ENCODE measurements at regions not wholly inside any gene's neighbourhood (a gene's known extent, or its start where the extent isn't known, plus 50 kb on each side); places are given as distances from the start of the nearest gene placed in this dataset.
A peak's percentile ranks its signal among the peaks of the same experiment; 100 is the strongest.

DNA sequence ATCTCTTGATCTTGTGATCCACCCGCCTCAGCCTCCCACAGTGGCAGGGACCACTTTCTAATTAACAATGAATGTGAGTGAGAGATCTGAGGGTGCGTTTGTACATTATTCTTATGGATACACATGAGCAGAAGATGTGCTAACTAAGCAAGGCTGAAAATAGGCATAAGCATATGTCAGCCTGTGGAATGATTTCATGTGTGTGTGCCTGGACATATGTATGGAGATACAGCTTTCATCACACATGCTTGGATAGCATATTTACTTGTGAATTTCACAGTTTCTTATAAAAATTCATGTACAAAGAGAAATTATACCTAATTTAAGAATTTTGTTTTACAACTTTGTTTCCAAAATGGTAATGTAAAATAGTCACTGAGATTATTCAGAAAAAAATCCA lies 565.6 kb downstream of the MTRR start:
- no peaks in the 10 kb centered on the region for H3K4me1 ChIP-seq (ENCODE audit: control insufficient read depth, insufficient read depth, low read length)
- no peak overlapping the region for H3K27ac ChIP-seq (ENCODE audit: low read length)
- no peak overlapping the region for H3K4me3 ChIP-seq (ENCODE audit: low read length)
- no peaks in the 10 kb centered on the region for H3K9me3 ChIP-seq (replicated peaks; ENCODE audit: control insufficient read depth, low read depth, low read length)
- H3K36me3 ChIP-seq (ENCODE audit: control insufficient read depth, insufficient read depth, low read length) = no peaks in the 10 kb centered on the region
- WGBS (ENCODE audit: insufficient coverage) = no CpG with 5 or more reads among the region's 2 CpGs
- no peak for DNase-seq
- H3K27me3 ChIP-seq (ENCODE audit: control insufficient read depth, insufficient read depth, low read length) = no peaks in the 10 kb centered on the region

DNA sequence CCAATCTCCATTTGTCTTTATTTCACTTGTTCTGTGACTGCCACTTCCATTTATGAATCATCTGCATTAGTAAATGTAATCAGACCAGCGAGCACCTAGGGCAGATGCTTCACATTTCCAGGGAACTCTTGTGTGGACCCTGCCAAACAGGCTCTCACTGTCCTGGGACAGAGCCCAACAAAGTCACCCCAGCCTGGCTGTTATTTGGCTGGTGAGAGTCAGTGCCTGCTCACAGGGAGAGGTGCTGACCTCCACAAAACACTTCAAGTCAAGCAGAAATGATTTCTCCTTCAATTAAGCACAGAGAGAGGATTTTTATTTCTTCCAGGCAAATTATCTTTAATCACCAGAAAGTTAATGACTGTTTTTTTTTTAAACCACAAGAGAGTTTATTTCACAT lies 568.0 kb downstream of the MTRR start:
- Histone ChIP-seq H3K27ac (ENCODE audit: low read length) (no peak overlapping the region), H3K4me1 (ENCODE audit: control insufficient read depth, insufficient read depth, low read length) (no peaks in the 10 kb centered on the region), H3K9me3 (replicated peaks; ENCODE audit: control insufficient read depth, low read depth, low read length) (no peaks in the 10 kb centered on the region), H3K4me3 (ENCODE audit: low read length) (no peak overlapping the region), H3K36me3 (ENCODE audit: control insufficient read depth, insufficient read depth, low read length) (no peaks in the 10 kb centered on the region), H3K27me3 (ENCODE audit: control insufficient read depth, insufficient read depth, low read length) (no peaks in the 10 kb centered on the region)
- DNase-seq = no peak
- WGBS (ENCODE audit: insufficient coverage) = 50% methylated on average over 1 of the region's 1 CpG

DNA sequence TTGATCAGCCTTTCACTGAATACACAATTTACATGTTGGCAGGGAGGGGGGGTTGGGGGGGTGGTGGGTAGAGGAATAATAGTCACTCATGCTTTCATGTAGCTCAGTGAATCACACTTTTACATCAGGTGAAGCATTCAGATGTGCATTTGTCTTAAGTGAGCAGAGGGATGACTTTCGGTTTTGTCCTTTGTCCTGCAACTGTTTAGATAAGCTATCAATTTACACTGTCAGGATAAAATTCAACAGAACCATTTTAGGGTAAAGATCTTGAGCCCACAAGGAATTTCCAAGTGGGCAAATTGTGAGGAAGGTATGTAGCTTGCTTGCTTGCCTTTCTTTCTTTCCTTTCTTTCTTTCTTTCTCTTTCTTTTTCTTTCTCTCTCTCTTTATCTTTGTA lies 576.2 kb downstream of the MTRR start:
- WGBS (ENCODE audit: insufficient coverage) = no CpG with 5 or more reads among the region's 1 CpG
- no peak overlapping the region for H3K27ac ChIP-seq (ENCODE audit: low read length)
- no peak for DNase-seq
- peaks cover 2% of the 10 kb centered on the region for H3K9me3 ChIP-seq (replicated peaks; ENCODE audit: control insufficient read depth, low read depth, low read length)
- no peak overlapping the region for H3K4me3 ChIP-seq (ENCODE audit: low read length)
- no peaks in the 10 kb centered on the region for H3K27me3 ChIP-seq (ENCODE audit: control insufficient read depth, insufficient read depth, low read length)
- H3K4me1 ChIP-seq (ENCODE audit: control insufficient read depth, insufficient read depth, low read length) = no peaks in the 10 kb centered on the region
- H3K36me3 ChIP-seq (ENCODE audit: control insufficient read depth, insufficient read depth, low read length) = no peaks in the 10 kb centered on the region

DNA sequence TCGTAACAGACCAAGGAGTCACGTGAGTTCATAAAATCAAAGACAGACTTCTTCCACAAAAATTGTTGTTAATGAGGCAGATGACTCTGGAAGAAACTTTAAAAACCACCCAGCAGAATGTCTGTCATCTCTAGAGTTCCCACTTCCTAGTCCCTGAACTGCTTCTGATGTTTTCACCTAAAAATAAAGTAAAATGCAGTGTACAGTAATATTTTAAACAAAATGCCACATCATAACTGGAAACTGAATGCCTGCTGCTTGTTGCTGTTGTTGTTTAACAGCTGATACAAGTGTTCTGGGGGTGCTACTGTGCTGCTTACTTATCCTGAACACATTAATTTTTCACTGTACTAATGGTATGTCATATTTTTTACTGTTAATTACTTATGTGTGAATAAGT lies 577.2 kb downstream of the MTRR start:
- no peaks in the 10 kb centered on the region for H3K36me3 ChIP-seq (ENCODE audit: control insufficient read depth, insufficient read depth, low read length)
- whole genome bisulfite sequencing (ENCODE audit: insufficient coverage) = no CpG with 5 or more reads among the region's 2 CpGs
- H3K9me3 ChIP-seq (replicated peaks; ENCODE audit: control insufficient read depth, low read depth, low read length) = peaks cover 2% of the 10 kb centered on the region
- no peak overlapping the region for H3K27ac ChIP-seq (ENCODE audit: low read length)
- H3K4me1 ChIP-seq (ENCODE audit: control insufficient read depth, insufficient read depth, low read length) = no peaks in the 10 kb centered on the region
- H3K4me3 ChIP-seq (ENCODE audit: low read length) = no peak overlapping the region
- no peak for DNase-seq
- no peaks in the 10 kb centered on the region for H3K27me3 ChIP-seq (ENCODE audit: control insufficient read depth, insufficient read depth, low read length)

DNA sequence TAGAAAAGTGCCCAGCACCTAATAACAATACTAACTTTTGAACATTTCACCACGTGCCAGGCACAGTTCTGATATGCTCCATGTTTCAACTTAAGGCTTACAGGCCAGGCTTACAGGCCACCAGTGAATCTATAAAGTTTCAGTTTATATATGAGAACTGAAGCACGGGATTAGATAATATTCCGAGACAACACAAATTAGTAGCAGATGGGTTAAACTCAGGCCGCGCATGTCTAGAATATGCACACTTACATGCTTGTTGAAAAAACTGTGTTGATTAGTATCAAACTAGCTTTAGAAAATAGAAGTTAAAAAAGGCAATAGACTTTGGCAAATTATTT lies 587.9 kb downstream of the MTRR start:
- no peak for DNase-seq
- peaks cover 2% of the 10 kb centered on the region for H3K36me3 ChIP-seq (ENCODE audit: control insufficient read depth, insufficient read depth, low read length)
- H3K4me3 ChIP-seq (ENCODE audit: low read length) = no peak overlapping the region
- 92% methylated on average over 4 of the region's 5 CpGs for WGBS (ENCODE audit: insufficient coverage)
- no peaks in the 10 kb centered on the region for H3K9me3 ChIP-seq (replicated peaks; ENCODE audit: control insufficient read depth, low read depth, low read length)
- no peaks in the 10 kb centered on the region for H3K27me3 ChIP-seq (ENCODE audit: control insufficient read depth, insufficient read depth, low read length)
- H3K27ac ChIP-seq (ENCODE audit: low read length) = peak overlapping the region; percentile 54
- H3K4me1 ChIP-seq (ENCODE audit: control insufficient read depth, insufficient read depth, low read length) = no peaks in the 10 kb centered on the region

DNA sequence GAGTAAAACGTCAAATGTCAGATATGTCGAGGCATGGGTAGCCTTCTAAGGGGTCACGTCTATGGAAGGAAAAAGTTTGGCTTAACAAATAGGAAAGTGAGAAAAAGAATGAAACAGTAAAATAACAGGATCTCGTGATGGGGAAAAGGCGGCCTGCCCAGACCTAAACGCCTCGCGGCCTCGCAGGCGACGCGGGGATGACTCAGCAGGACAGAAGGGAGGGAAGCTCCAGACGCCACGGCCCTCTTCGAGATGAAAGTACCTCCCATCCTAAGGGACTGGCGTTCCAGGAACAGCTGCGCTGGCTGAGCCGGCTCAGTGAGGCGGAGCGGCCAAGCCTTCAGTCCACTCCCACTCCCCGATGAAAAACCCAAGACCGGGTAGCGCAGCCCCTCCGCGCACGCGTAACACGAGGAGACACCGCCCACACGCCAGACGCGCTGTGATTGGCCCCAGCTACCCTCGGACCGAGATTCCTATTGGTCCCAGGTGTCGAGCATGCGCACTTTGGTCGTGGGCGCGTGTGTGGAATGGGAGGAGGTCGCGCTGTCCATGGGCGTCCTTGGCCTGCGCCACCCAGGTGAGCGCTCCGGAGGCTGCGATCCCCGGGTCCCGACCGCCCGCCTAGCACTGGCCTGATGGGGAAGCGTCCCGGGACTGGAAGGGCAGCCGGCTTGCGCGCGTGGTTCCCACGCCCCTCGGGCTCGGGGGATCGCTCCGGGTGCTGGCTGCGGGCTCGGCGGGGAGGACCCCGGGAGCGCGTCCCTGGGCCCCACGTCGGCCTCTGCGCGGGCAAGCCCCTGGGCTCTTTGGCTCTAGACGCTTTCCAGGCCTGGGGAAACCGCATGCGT lies 588.5 kb downstream of the MTRR start:
- DNase-seq = peak; percentile 99
- H3K4me1 ChIP-seq (ENCODE audit: control insufficient read depth, insufficient read depth, low read length) = no peaks in the 10 kb centered on the region
- no peaks in the 10 kb centered on the region for H3K27me3 ChIP-seq (ENCODE audit: control insufficient read depth, insufficient read depth, low read length)
- H3K27ac ChIP-seq (ENCODE audit: low read length) = peak overlapping the region; percentile 76
- H3K36me3 ChIP-seq (ENCODE audit: control insufficient read depth, insufficient read depth, low read length) = peaks cover 2% of the 10 kb centered on the region
- no peaks in the 10 kb centered on the region for H3K9me3 ChIP-seq (replicated peaks; ENCODE audit: control insufficient read depth, low read depth, low read length)
- 47% methylated on average over 74 of the region's 74 CpGs for WGBS (ENCODE audit: insufficient coverage)
- peak overlapping the region; percentile 65 for H3K4me3 ChIP-seq (ENCODE audit: low read length)

DNA sequence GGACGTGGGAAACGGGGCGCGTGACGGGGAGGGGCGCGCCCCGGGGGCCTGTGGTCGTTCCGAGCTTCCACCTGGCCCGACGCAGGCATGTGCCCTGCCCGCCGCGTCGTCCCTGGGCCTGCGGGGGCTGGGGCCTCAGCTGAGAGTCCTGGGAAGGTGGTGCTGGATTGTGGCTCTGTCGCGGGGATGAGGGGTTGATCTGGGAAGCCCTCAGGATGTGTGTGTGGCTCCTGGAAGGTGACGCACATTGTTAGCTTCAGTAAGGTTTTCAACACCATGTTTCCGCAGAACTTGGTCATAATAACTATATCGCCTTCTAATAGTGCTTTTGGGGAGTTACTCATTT lies 589.1 kb downstream of the MTRR start:
- 50% methylated on average over 15 of the region's 22 CpGs for WGBS (ENCODE audit: insufficient coverage)
- Histone ChIP-seq H3K27me3 (ENCODE audit: control insufficient read depth, insufficient read depth, low read length) (no peaks in the 10 kb centered on the region), H3K4me3 (ENCODE audit: low read length) (peak overlapping the region; percentile 65), H3K4me1 (ENCODE audit: control insufficient read depth, insufficient read depth, low read length) (no peaks in the 10 kb centered on the region), H3K9me3 (replicated peaks; ENCODE audit: control insufficient read depth, low read depth, low read length) (no peaks in the 10 kb centered on the region), H3K36me3 (ENCODE audit: control insufficient read depth, insufficient read depth, low read length) (peaks cover 2% of the 10 kb centered on the region), H3K27ac (ENCODE audit: low read length) (peak overlapping the region; percentile 24)
- DNase-seq = peak; percentile 28

DNA sequence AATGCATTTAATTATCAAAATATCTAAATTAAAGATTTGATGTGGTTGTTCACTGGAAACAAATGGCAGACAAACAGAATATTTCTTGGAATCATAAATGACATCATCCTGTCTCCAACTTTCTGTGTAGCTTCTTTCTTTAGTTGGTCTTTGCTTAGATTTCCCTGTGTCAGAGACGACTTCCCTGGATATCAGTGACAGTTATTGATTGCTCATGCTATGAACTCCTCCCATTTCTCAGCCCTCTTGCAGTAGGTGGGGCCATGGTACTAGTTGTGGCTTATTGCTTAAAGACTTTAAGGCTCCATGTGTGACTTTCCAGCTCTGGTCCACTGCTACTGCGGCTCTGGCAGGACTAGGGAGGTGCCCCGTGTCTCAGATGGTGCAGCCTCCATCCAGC lies 592.6 kb downstream of the MTRR start:
- Histone ChIP-seq H3K27ac (ENCODE audit: low read length) (no peak overlapping the region), H3K36me3 (ENCODE audit: control insufficient read depth, insufficient read depth, low read length) (peaks cover 2% of the 10 kb centered on the region), H3K27me3 (ENCODE audit: control insufficient read depth, insufficient read depth, low read length) (no peaks in the 10 kb centered on the region), H3K9me3 (replicated peaks; ENCODE audit: control insufficient read depth, low read depth, low read length) (no peaks in the 10 kb centered on the region), H3K4me3 (ENCODE audit: low read length) (no peak overlapping the region), H3K4me1 (ENCODE audit: control insufficient read depth, insufficient read depth, low read length) (no peaks in the 10 kb centered on the region)
- 87% methylated on average over 2 of the region's 3 CpGs for WGBS (ENCODE audit: insufficient coverage)
- no peak for DNase-seq

DNA sequence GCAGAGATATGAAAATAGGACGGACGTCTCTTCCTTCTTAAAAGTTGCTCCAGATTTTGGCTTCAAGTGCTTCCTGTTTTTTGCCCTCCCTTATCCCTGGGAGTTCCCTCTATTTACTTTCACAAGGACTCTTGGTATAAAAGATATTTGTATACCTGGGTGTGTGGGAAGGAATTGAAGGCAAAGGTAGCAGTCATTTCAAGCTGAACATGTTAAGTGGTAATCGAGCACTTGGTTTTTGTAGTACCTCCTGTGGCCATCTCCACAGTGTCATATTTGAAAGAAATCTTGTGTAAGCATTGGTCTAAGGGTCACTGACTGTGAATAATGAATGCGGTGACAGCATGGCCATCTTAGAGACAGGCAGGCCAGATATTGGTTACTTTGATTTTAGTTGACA lies 593.6 kb downstream of the MTRR start:
- H3K27me3 ChIP-seq (ENCODE audit: control insufficient read depth, insufficient read depth, low read length) = no peaks in the 10 kb centered on the region
- H3K27ac ChIP-seq (ENCODE audit: low read length) = no peak overlapping the region
- H3K9me3 ChIP-seq (replicated peaks; ENCODE audit: control insufficient read depth, low read depth, low read length) = no peaks in the 10 kb centered on the region
- H3K4me1 ChIP-seq (ENCODE audit: control insufficient read depth, insufficient read depth, low read length) = no peaks in the 10 kb centered on the region
- WGBS (ENCODE audit: insufficient coverage) = 96% methylated on average over 2 of the region's 4 CpGs
- peaks cover 2% of the 10 kb centered on the region for H3K36me3 ChIP-seq (ENCODE audit: control insufficient read depth, insufficient read depth, low read length)
- DNase-seq = no peak
- no peak overlapping the region for H3K4me3 ChIP-seq (ENCODE audit: low read length)

DNA sequence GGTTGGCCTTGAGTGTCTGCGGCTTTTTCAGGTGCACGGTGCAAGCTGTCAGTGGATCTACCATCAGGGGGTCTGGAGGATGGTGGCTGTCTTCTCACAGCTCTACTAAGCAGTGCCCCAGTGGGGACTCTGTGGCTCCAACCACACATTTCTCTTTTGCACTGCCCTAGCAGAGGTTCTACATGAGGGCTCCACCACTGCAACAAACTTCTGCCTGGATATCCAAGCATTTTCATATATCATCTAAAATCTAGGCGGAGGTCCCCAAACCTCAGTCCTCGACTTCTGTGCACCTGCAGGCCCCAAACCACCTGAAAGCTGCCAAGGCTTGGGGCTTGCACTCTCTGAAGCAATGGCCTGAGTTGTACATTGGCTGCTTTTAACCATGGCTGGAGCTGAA lies 601.5 kb downstream of the MTRR start:
- Histone ChIP-seq H3K9me3 (replicated peaks; ENCODE audit: control insufficient read depth, low read depth, low read length) (peaks cover 14% of the 10 kb centered on the region), H3K4me1 (ENCODE audit: control insufficient read depth, insufficient read depth, low read length) (no peaks in the 10 kb centered on the region), H3K4me3 (ENCODE audit: low read length) (no peak overlapping the region), H3K27ac (ENCODE audit: low read length) (no peak overlapping the region), H3K27me3 (ENCODE audit: control insufficient read depth, insufficient read depth, low read length) (no peaks in the 10 kb centered on the region), H3K36me3 (ENCODE audit: control insufficient read depth, insufficient read depth, low read length) (no peaks in the 10 kb centered on the region)
- DNase-seq = no peak
- 82% methylated on average over 4 of the region's 4 CpGs for WGBS (ENCODE audit: insufficient coverage)

DNA sequence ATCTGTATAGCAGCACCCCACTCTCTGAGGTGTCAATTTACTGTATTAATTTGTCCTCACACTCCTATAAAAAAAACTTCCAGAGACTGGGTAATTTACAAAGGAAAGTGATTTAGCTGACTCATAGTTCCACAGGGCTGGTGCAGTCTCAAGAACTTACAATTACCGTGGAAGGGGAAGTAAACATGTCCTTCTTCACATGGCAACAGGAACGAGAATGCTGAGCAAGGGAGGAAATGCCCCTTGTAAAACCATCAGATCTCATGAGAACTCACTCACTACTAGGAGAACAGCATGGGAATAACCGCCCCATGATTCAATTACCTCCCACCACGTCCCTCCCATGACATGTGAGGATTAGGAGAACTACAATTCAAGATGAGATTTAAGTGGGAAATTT lies 602.6 kb downstream of the MTRR start:
- no CpG with 5 or more reads among the region's 4 CpGs for WGBS (ENCODE audit: insufficient coverage)
- H3K27me3 ChIP-seq (ENCODE audit: control insufficient read depth, insufficient read depth, low read length) = no peaks in the 10 kb centered on the region

More for the DNA sequence above, 602.6 kb downstream of the MTRR start:
- no peak for DNase-seq
- Histone ChIP-seq H3K9me3 (replicated peaks; ENCODE audit: control insufficient read depth, low read depth, low read length) (peaks cover 14% of the 10 kb centered on the region), H3K4me1 (ENCODE audit: control insufficient read depth, insufficient read depth, low read length) (no peaks in the 10 kb centered on the region), H3K27ac (ENCODE audit: low read length) (no peak overlapping the region), H3K36me3 (ENCODE audit: control insufficient read depth, insufficient read depth, low read length) (no peaks in the 10 kb centered on the region), H3K4me3 (ENCODE audit: low read length) (no peak overlapping the region)

Measured in muscle of leg (tissue), 3 donors.